ENCODE measurements at regions not wholly inside any gene's neighbourhood (a gene's known extent, or its start where the extent isn't known, plus 50 kb on each side); places are given as distances from the start of the nearest gene placed in this dataset.

GRCh38 chr10:64320448-64320847, 799.2 kb downstream of the REEP3 start:
- no peak for DNase-seq (ENCODE audit: low spot score)
- H3K4me3 ChIP-seq: no peak overlapping the region
- H3K9me3 ChIP-seq: peaks cover 0 to 7% of the 10 kb centered on the region in 2 donors
- H3K36me3 ChIP-seq: no peaks in the 10 kb centered on the region
- TF ChIP-seq CTCF (IDR thresholded peaks at IDR 0.05): no peak
- H3K4me1 ChIP-seq: no peaks in the 10 kb centered on the region
- no peak overlapping the region for H3K27ac ChIP-seq
- H3K27me3 ChIP-seq: no peaks in the 10 kb centered on the region

GRCh38 chr10:64329510-64329909, 808.3 kb downstream of the REEP3 start:
- Histone ChIP-seq H3K27ac (no peak overlapping the region), H3K27me3 (no peaks in the 10 kb centered on the region), H3K4me1 (no peaks in the 10 kb centered on the region), H3K4me3 (no peak overlapping the region), H3K9me3 (peaks cover 0 to 7% of the 10 kb centered on the region in 2 donors), H3K36me3 (no peaks in the 10 kb centered on the region)
- DNase-seq (ENCODE audit: low spot score): no peak
- TF ChIP-seq CTCF (IDR thresholded peaks at IDR 0.05): no peak

DNA sequence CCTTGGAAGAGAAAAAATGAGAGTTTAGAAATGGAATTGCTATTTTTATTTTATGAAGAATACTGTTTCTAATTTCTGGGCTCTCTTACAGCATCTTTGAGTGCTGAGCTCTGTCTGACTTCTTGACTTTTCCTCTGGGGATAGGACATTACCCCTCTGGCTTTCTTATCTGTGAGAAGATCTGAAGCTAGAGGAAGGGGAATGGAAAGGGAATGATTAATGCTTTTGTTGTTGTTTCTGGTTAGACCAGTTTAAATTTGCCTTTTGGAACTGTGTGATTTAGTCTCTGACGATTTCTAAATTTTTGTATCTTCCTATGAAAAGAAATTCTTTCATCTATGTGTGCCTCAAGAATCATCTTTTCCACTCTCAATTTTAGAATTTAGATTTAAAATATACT, 811.4 kb downstream of the REEP3 start:
- H3K27me3 ChIP-seq: no peaks in the 10 kb centered on the region
- H3K36me3 ChIP-seq: no peaks in the 10 kb centered on the region
- no peaks in the 10 kb centered on the region for H3K4me1 ChIP-seq
- no peak overlapping the region for H3K27ac ChIP-seq
- H3K4me3 ChIP-seq: no peak overlapping the region
- no peaks in the 10 kb centered on the region for H3K9me3 ChIP-seq
- no peak for TF ChIP-seq CTCF (IDR thresholded peaks at IDR 0.05)
- DNase-seq (ENCODE audit: low spot score): no peak

- no peak overlapping the region for H3K4me3 ChIP-seq
- no peaks in the 10 kb centered on the region for H3K27me3 ChIP-seq
- no peak overlapping the region for H3K27ac ChIP-seq
- H3K36me3 ChIP-seq: no peaks in the 10 kb centered on the region
- no peak for TF ChIP-seq CTCF (IDR thresholded peaks at IDR 0.05)
- H3K9me3 ChIP-seq: no peaks in the 10 kb centered on the region
- no peak for DNase-seq (ENCODE audit: low spot score)
- no peaks in the 10 kb centered on the region for H3K4me1 ChIP-seq
Measured at GRCh38 chr10:64334084-64334483, 812.9 kb downstream of the REEP3 start.

DNA sequence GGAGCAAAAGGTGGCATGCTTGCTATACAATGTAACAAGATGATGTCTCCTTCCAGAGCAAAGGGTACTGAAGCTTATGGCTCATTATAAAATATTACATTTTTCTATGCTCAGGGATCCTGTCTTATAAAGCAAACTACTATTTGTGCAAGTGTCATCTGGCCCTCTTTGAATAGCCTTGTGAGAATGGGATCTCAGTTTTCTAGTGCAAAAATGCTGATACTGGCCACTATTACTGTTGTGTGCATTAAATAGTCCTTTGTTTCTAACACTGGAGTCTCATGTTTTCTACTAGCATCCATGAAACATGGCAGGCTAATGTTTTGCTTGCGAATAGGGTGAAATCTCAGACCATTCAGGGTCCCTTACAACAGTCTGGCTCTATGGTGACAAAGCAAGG, 823.0 kb downstream of the REEP3 start:
- Histone ChIP-seq H3K27me3 (no peaks in the 10 kb centered on the region), H3K4me3 (no peak overlapping the region), H3K4me1 (no peaks in the 10 kb centered on the region), H3K9me3 (no peaks in the 10 kb centered on the region), H3K36me3 (no peaks in the 10 kb centered on the region), H3K27ac (no peak overlapping the region)
- TF ChIP-seq CTCF (IDR thresholded peaks at IDR 0.05): no peak
- no peak for DNase-seq (ENCODE audit: low spot score)

GRCh38 chr10:64345856-64346255, 824.7 kb downstream of the REEP3 start:
- Histone ChIP-seq H3K27me3 (no peaks in the 10 kb centered on the region), H3K27ac (no peak overlapping the region), H3K4me3 (no peak overlapping the region), H3K4me1 (no peaks in the 10 kb centered on the region), H3K36me3 (no peaks in the 10 kb centered on the region), H3K9me3 (no peaks in the 10 kb centered on the region)
- no peak for TF ChIP-seq CTCF (IDR thresholded peaks at IDR 0.05)
- no peak for DNase-seq (ENCODE audit: low spot score)
